Neural progenitor cell (in vitro differentiated cells): ENCODE measurements at regions not wholly inside any gene's neighbourhood (a gene's known extent, or its start where the extent isn't known, plus 50 kb on each side); places are given as distances from the start of the nearest gene placed in this dataset.

ENCODE experiments used
- CTCF ChIP-seq: fragments of 200-600 bp; sonication (generic); IDR thresholded peaks from 2 replicates; pipeline ENCODE4 v1.5.1; 2017; ENCODE audit warnings: antibody characterized with exemption, mild to moderate bottlenecking
- EZH2 ChIP-seq: fragments of 200-600 bp; sonication (generic); IDR thresholded peaks from 2 replicates; pipeline ENCODE4 v1.6.1; 2017; ENCODE audit warnings: antibody characterized with exemption, mild to moderate bottlenecking, moderate library complexity

- no peak for TF ChIP-seq CTCF
- TF ChIP-seq EZH2, result no peak
Observed at GRCh38 chr15:62561059-62561519, 396.0 kb upstream of the C2CD4B start.
